ENCODE measurements at regions not wholly inside any gene's neighbourhood (a gene's known extent, or its start where the extent isn't known, plus 50 kb on each side); places are given as distances from the start of the nearest gene placed in this dataset.

DNA sequence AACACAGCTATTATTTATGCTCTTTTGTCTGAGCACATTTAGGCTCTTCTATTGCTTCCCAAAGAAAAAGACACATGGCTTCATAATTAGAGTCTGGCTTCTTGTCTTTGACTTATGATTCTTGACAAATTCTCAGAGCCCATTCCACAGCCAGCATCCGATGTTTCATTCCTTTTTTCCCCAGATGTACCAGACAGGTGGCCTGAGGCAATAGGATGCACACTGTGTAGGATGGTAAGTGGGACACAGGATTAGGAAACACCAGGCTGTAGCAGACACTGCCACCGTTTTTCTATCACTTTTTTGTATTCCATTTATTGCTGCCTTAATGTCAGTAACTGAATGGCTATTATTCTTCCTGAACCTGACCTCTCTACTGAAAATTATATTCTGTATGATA is 188.9 kb upstream of the CDIN1 start:
- H3K4me1 ChIP-seq (ENCODE audit: control insufficient read depth in 3 of 3, insufficient read depth in 3 of 3, low read length in 3 of 3): no peaks in the 10 kb centered on the region
- H3K9me3 ChIP-seq (ENCODE audit: control insufficient read depth in 3 of 3, low read length in 3 of 3): no peaks in the 10 kb centered on the region
- H3K9ac ChIP-seq (ENCODE audit: low read depth in 1 of 3, low read length in 3 of 3): no peak overlapping the region
- H3K27me3 ChIP-seq (ENCODE audit: control insufficient read depth in 3 of 3, insufficient read depth in 3 of 3, low read length in 3 of 3): no peaks in the 10 kb centered on the region
- H3K36me3 ChIP-seq (ENCODE audit: control insufficient read depth in 3 of 3, insufficient read depth in 3 of 3, low read length in 3 of 3): no peaks in the 10 kb centered on the region
- H3K27ac ChIP-seq (ENCODE audit: low read depth, low read length): no peak overlapping the region
- H3K4me3 ChIP-seq (ENCODE audit: low read length in 3 of 3): no peak overlapping the region

GRCh38 chr15:36392676-36393266 is 186.7 kb upstream of the CDIN1 start:
- no peak overlapping the region for H3K27ac ChIP-seq (ENCODE audit: low read depth, low read length)
- no peak overlapping the region for H3K9ac ChIP-seq (ENCODE audit: low read depth in 1 of 3, low read length in 3 of 3)
- H3K4me3 ChIP-seq (ENCODE audit: low read length in 3 of 3): no peak overlapping the region
- no peaks in the 10 kb centered on the region for H3K9me3 ChIP-seq (ENCODE audit: control insufficient read depth in 3 of 3, low read length in 3 of 3)
- H3K36me3 ChIP-seq (ENCODE audit: control insufficient read depth in 3 of 3, insufficient read depth in 3 of 3, low read length in 3 of 3): no peaks in the 10 kb centered on the region
- H3K4me1 ChIP-seq (ENCODE audit: control insufficient read depth in 3 of 3, insufficient read depth in 3 of 3, low read length in 3 of 3): no peaks in the 10 kb centered on the region
- no peaks in the 10 kb centered on the region for H3K27me3 ChIP-seq (ENCODE audit: control insufficient read depth in 3 of 3, insufficient read depth in 3 of 3, low read length in 3 of 3)

DNA sequence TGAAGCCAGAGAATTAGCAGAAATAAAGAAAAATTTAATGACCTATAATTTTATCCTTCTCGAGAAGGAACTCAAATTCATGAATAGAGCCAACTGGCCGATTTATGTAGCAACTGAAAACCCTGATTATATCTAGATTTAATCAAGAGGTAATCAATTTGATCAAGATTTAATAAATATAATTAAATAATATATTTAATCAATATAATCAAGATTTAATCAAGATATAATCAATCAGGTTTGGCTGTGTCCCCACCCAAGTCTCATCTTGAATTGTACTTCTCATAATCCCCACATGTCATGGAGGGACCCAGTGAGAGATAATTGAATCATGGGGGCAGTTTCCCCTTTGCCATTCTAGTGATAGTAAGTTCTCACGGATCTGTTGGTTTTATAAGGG is 181.2 kb upstream of the CDIN1 start:
- H3K9ac ChIP-seq (ENCODE audit: low read depth in 1 of 3, low read length in 3 of 3): no peak overlapping the region
- H3K4me1 ChIP-seq (ENCODE audit: control insufficient read depth in 3 of 3, insufficient read depth in 3 of 3, low read length in 3 of 3): no peaks in the 10 kb centered on the region
- H3K27ac ChIP-seq (ENCODE audit: low read depth, low read length): no peak overlapping the region
- H3K9me3 ChIP-seq (ENCODE audit: control insufficient read depth in 3 of 3, low read length in 3 of 3): no peaks in the 10 kb centered on the region
- H3K4me3 ChIP-seq (ENCODE audit: low read length in 3 of 3): no peak overlapping the region
- H3K36me3 ChIP-seq (ENCODE audit: control insufficient read depth in 3 of 3, insufficient read depth in 3 of 3, low read length in 3 of 3): no peaks in the 10 kb centered on the region
- no peaks in the 10 kb centered on the region for H3K27me3 ChIP-seq (ENCODE audit: control insufficient read depth in 3 of 3, insufficient read depth in 3 of 3, low read length in 3 of 3)

DNA sequence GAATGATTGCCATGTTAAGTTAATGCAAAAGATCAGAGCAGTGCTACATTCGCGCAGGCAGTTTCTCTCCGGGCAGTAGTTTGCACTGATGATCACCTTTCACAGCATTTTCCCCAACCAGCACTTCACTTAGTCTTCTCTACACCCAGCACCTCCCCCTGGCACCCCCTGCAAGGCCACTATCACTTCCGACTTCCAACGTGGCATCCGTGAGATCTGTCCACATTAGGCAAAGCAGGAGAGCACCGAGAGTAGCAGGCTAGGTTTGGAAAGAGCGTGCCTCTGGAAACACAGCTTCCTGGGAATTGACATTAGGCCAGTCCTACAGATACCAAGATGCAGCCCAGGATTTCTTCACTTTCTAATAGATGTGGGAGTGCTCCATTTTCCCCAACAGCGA is 180.2 kb upstream of the CDIN1 start:
- no peaks in the 10 kb centered on the region for H3K4me1 ChIP-seq (ENCODE audit: control insufficient read depth in 3 of 3, insufficient read depth in 3 of 3, low read length in 3 of 3)
- H3K27me3 ChIP-seq (ENCODE audit: control insufficient read depth in 3 of 3, insufficient read depth in 3 of 3, low read length in 3 of 3): no peaks in the 10 kb centered on the region
- H3K9me3 ChIP-seq (ENCODE audit: control insufficient read depth in 3 of 3, low read length in 3 of 3): no peaks in the 10 kb centered on the region

DNA sequence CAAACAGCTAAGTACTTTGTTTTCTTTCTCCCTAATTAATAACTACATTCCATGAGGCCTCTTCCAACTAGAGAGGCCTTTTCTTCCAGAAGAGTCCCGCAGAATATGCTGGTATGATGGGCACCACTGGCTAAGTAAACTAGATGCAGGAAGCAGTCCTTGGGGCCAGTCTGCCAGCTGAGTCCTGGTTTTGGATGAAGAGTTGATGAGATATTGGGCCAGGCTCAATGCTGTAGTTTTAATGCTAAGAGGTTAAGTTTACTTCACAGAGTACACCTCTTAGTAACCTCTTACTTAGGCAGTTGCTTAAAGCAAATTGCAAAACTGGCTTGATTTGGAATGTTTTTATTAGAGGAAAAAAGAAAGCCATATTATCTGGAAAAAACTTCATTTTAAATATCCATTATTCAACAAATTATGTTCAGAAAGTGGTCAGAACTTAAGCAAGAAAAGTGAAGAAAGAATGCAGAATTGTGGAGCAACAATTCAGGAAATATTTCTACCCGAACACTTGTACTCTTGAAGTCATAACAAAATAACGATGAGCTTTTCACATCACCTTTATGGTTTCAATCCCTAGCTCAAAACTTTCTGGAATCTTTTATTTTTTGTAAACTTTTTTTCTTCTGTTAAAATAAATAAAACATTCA is 178.4 kb upstream of the CDIN1 start:
- Histone ChIP-seq H3K36me3 (ENCODE audit: control insufficient read depth in 3 of 3, insufficient read depth in 3 of 3, low read length in 3 of 3) (no peaks in the 10 kb centered on the region), H3K27ac (ENCODE audit: low read depth, low read length) (no peak overlapping the region), H3K9me3 (ENCODE audit: control insufficient read depth in 3 of 3, low read length in 3 of 3) (no peaks in the 10 kb centered on the region), H3K4me3 (ENCODE audit: low read length in 3 of 3) (no peak overlapping the region), H3K27me3 (ENCODE audit: control insufficient read depth in 3 of 3, insufficient read depth in 3 of 3, low read length in 3 of 3) (no peaks in the 10 kb centered on the region), H3K9ac (ENCODE audit: low read depth in 1 of 3, low read length in 3 of 3) (no peak overlapping the region), H3K4me1 (ENCODE audit: control insufficient read depth in 3 of 3, insufficient read depth in 3 of 3, low read length in 3 of 3) (no peaks in the 10 kb centered on the region)

More for the DNA sequence above, 180.2 kb upstream of the CDIN1 start:
- Histone ChIP-seq H3K4me3 (ENCODE audit: low read length in 3 of 3) (no peak overlapping the region), H3K36me3 (ENCODE audit: control insufficient read depth in 3 of 3, insufficient read depth in 3 of 3, low read length in 3 of 3) (no peaks in the 10 kb centered on the region), H3K9ac (ENCODE audit: low read depth in 1 of 3, low read length in 3 of 3) (no peak overlapping the region), H3K27ac (ENCODE audit: low read depth, low read length) (no peak overlapping the region)

GRCh38 chr15:36401586-36401966 is 177.8 kb upstream of the CDIN1 start:
- Histone ChIP-seq H3K4me1 (ENCODE audit: control insufficient read depth in 3 of 3, insufficient read depth in 3 of 3, low read length in 3 of 3) (no peaks in the 10 kb centered on the region), H3K27ac (ENCODE audit: low read depth, low read length) (no peak overlapping the region), H3K36me3 (ENCODE audit: control insufficient read depth in 3 of 3, insufficient read depth in 3 of 3, low read length in 3 of 3) (no peaks in the 10 kb centered on the region), H3K4me3 (ENCODE audit: low read length in 3 of 3) (no peak overlapping the region), H3K9me3 (ENCODE audit: control insufficient read depth in 3 of 3, low read length in 3 of 3) (no peaks in the 10 kb centered on the region), H3K27me3 (ENCODE audit: control insufficient read depth in 3 of 3, insufficient read depth in 3 of 3, low read length in 3 of 3) (no peaks in the 10 kb centered on the region), H3K9ac (ENCODE audit: low read depth in 1 of 3, low read length in 3 of 3) (no peak overlapping the region)

GRCh38 chr15:36403351-36403750 is 176.1 kb upstream of the CDIN1 start:
- H3K4me3 ChIP-seq (ENCODE audit: low read length in 3 of 3): no peak overlapping the region
- no peak overlapping the region for H3K9ac ChIP-seq (ENCODE audit: low read depth in 1 of 3, low read length in 3 of 3)
- no peaks in the 10 kb centered on the region for H3K4me1 ChIP-seq (ENCODE audit: control insufficient read depth in 3 of 3, insufficient read depth in 3 of 3, low read length in 3 of 3)
- H3K27ac ChIP-seq (ENCODE audit: low read depth, low read length): no peak overlapping the region
- no peaks in the 10 kb centered on the region for H3K27me3 ChIP-seq (ENCODE audit: control insufficient read depth in 3 of 3, insufficient read depth in 3 of 3, low read length in 3 of 3)
- no peaks in the 10 kb centered on the region for H3K9me3 ChIP-seq (ENCODE audit: control insufficient read depth in 3 of 3, low read length in 3 of 3)
- H3K36me3 ChIP-seq (ENCODE audit: control insufficient read depth in 3 of 3, insufficient read depth in 3 of 3, low read length in 3 of 3): no peaks in the 10 kb centered on the region

DNA sequence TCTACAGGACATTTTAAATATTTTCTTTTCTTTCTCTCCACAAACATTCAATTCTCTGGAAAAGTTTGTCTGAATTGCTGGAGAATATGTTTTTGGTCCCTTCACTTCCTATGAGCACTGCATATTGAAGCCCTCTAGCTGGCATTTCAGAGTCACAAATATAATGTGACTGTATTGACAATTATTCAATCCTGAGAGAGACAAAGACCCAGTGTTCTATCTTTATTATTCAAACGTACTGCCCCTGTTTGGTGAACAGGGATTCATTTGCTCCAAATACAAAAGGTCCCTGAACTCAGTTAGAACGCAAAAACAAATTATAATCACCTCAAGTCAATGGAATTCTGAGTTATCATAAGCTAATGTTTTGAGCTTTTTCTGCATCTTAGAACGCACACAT is 173.1 kb upstream of the CDIN1 start:
- H3K9ac ChIP-seq (ENCODE audit: low read depth in 1 of 3, low read length in 3 of 3): no peak overlapping the region
- no peak overlapping the region for H3K27ac ChIP-seq (ENCODE audit: low read depth, low read length)
- H3K4me1 ChIP-seq (ENCODE audit: control insufficient read depth in 3 of 3, insufficient read depth in 3 of 3, low read length in 3 of 3): no peaks in the 10 kb centered on the region
- peaks cover 0 to 3% (median 0%) of the 10 kb centered on the region in 3 donors for H3K9me3 ChIP-seq (ENCODE audit: control insufficient read depth in 3 of 3, low read length in 3 of 3)
- no peaks in the 10 kb centered on the region for H3K36me3 ChIP-seq (ENCODE audit: control insufficient read depth in 3 of 3, insufficient read depth in 3 of 3, low read length in 3 of 3)
- H3K4me3 ChIP-seq (ENCODE audit: low read length in 3 of 3): no peak overlapping the region
- no peaks in the 10 kb centered on the region for H3K27me3 ChIP-seq (ENCODE audit: control insufficient read depth in 3 of 3, insufficient read depth in 3 of 3, low read length in 3 of 3)

GRCh38 chr15:36406911-36407310 is 172.5 kb upstream of the CDIN1 start:
- Histone ChIP-seq H3K4me1 (ENCODE audit: control insufficient read depth in 3 of 3, insufficient read depth in 3 of 3, low read length in 3 of 3) (no peaks in the 10 kb centered on the region), H3K27ac (ENCODE audit: low read depth, low read length) (no peak overlapping the region), H3K4me3 (ENCODE audit: low read length in 3 of 3) (no peak overlapping the region), H3K36me3 (ENCODE audit: control insufficient read depth in 3 of 3, insufficient read depth in 3 of 3, low read length in 3 of 3) (no peaks in the 10 kb centered on the region), H3K27me3 (ENCODE audit: control insufficient read depth in 3 of 3, insufficient read depth in 3 of 3, low read length in 3 of 3) (no peaks in the 10 kb centered on the region), H3K9ac (ENCODE audit: low read depth in 1 of 3, low read length in 3 of 3) (no peak overlapping the region), H3K9me3 (ENCODE audit: control insufficient read depth in 3 of 3, low read length in 3 of 3) (peaks cover 0 to 3% (median 0%) of the 10 kb centered on the region in 3 donors)

DNA sequence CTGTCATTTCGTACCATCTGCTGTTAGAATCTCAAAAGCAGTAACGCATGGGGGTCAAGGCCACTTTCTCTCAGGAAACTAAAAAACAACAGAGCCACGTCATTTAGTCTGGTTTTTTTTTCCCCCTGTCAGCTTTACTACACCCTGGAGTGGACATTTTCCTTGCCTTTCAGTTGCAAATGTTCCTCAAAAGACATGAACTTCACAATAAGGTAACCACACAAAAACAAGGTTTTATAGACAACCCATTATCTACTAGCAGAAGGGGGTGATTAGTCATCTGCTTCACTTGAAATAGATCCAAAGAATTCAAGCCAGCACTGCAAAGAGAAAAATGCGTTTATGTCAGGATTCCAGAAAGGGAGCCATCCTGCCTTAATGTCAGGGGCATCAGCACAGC is 171.8 kb upstream of the CDIN1 start:
- Histone ChIP-seq H3K4me3 (ENCODE audit: low read length in 3 of 3) (no peak overlapping the region), H3K4me1 (ENCODE audit: control insufficient read depth in 3 of 3, insufficient read depth in 3 of 3, low read length in 3 of 3) (no peaks in the 10 kb centered on the region), H3K9ac (ENCODE audit: low read depth in 1 of 3, low read length in 3 of 3) (no peak overlapping the region), H3K9me3 (ENCODE audit: control insufficient read depth in 3 of 3, low read length in 3 of 3) (peaks cover 0 to 3% (median 0%) of the 10 kb centered on the region in 3 donors), H3K27me3 (ENCODE audit: control insufficient read depth in 3 of 3, insufficient read depth in 3 of 3, low read length in 3 of 3) (no peaks in the 10 kb centered on the region), H3K36me3 (ENCODE audit: control insufficient read depth in 3 of 3, insufficient read depth in 3 of 3, low read length in 3 of 3) (no peaks in the 10 kb centered on the region), H3K27ac (ENCODE audit: low read depth, low read length) (no peak overlapping the region)

Data from skeletal muscle tissue (tissue), 3 donors.